Ascending aorta (tissue), 2 donors: ENCODE measurements at regions not wholly inside any gene's neighbourhood (a gene's known extent, or its start where the extent isn't known, plus 50 kb on each side); places are given as distances from the start of the nearest gene placed in this dataset.

ENCODE experiments used
- DNase-seq, 2 donors: peaks; one replicate each; pipeline ENCODE4 v3.0.0-alpha.2; 2019; ENCODE audit warnings: low spot score in 2 of 2
- H3K27ac ChIP-seq, 2 donors: fragments of 200-600 bp; sonication (generic); one replicate each; pipeline ENCODE4 v1.5.1; 2016 to 2017; ENCODE audit warnings: mild to moderate bottlenecking in 1 of 2
- H3K27me3 ChIP-seq: fragments of 200-600 bp; sonication (generic); one replicate; pipeline ENCODE4 v1.5.1; 2017
- H3K36me3 ChIP-seq, 2 donors: fragments of 200-600 bp; sonication (generic); one replicate each; pipeline ENCODE4 v1.5.1; 2016
- H3K4me1 ChIP-seq, 2 donors: fragments of 200-600 bp; sonication (generic); one replicate each; pipeline ENCODE4 v1.5.1; 2016 to 2017; ENCODE audit warnings: mild to moderate bottlenecking in 1 of 2
- H3K4me3 ChIP-seq, 2 donors: fragments of 200-600 bp; sonication (generic); one replicate each; pipeline ENCODE4 v1.5.1; 2016 to 2017; ENCODE audit warnings: mild to moderate bottlenecking in 1 of 2
- H3K9me3 ChIP-seq, 2 donors: fragments of 200-600 bp; sonication (generic); one replicate each; pipeline ENCODE4 v1.5.1; 2016
- CTCF ChIP-seq, 3 experiments: fragments of 200-600 bp in 2 of 3; fragments of 450-650 bp in 1 of 3; sonication (generic) in 2 of 3; IDR thresholded peaks; one replicate each; pipeline ENCODE4 v1.5.1; 2016 to 2019; ENCODE audit warnings: antibody characterized with exemption in 3 of 3, mild to moderate bottlenecking in 1 of 3, moderate library complexity in 1 of 3
- intact Hi-C: fragments of 100-400 bp; cut with DNase I; formaldehyde crosslinking; loops from one replicate; pipeline ENCODE4 v1.15.1; 2023

GRCh38 chr10:81026591-81026990 lies 488.9 kb downstream of the SH2D4B start:
- Histone ChIP-seq H3K36me3 (no peaks in the 10 kb centered on the region), H3K4me1 (no peaks in the 10 kb centered on the region), H3K27ac (no peak overlapping the region), H3K27me3 (no peaks in the 10 kb centered on the region), H3K4me3 (no peak overlapping the region), H3K9me3 (no peaks in the 10 kb centered on the region)
- intact Hi-C loops = no loop called here
- no peak for DNase-seq
- no peak for TF ChIP-seq CTCF (IDR thresholded peaks at IDR 0.05)

GRCh38 chr10:81027223-81027622 lies 489.5 kb downstream of the SH2D4B start:
- intact Hi-C loops = no loop called here

GRCh38 chr10:81027706-81028105 lies 490.0 kb downstream of the SH2D4B start:
- no peaks in the 10 kb centered on the region for H3K36me3 ChIP-seq
- DNase-seq = no peak
- H3K4me3 ChIP-seq = no peak overlapping the region
- TF ChIP-seq CTCF (IDR thresholded peaks at IDR 0.05) = no peak
- H3K27ac ChIP-seq = no peak overlapping the region
- no peaks in the 10 kb centered on the region for H3K27me3 ChIP-seq
- intact Hi-C loops = no loop called here
- no peaks in the 10 kb centered on the region for H3K4me1 ChIP-seq
- H3K9me3 ChIP-seq = no peaks in the 10 kb centered on the region

More at GRCh38 chr10:81027223-81027622, 489.5 kb downstream of the SH2D4B start:
- Histone ChIP-seq H3K36me3 (no peaks in the 10 kb centered on the region), H3K27me3 (no peaks in the 10 kb centered on the region), H3K4me1 (no peaks in the 10 kb centered on the region), H3K4me3 (no peak overlapping the region), H3K27ac (no peak overlapping the region), H3K9me3 (no peaks in the 10 kb centered on the region)
- TF ChIP-seq CTCF (IDR thresholded peaks at IDR 0.05) = no peak
- DNase-seq = no peak

GRCh38 chr10:81031774-81032173 lies 494.1 kb downstream of the SH2D4B start:
- H3K27ac ChIP-seq = no peak overlapping the region
- DNase-seq = no peak
- H3K4me1 ChIP-seq = no peaks in the 10 kb centered on the region
- intact Hi-C loops = no loop called here
- no peaks in the 10 kb centered on the region for H3K9me3 ChIP-seq
- no peak overlapping the region for H3K4me3 ChIP-seq
- no peak for TF ChIP-seq CTCF (IDR thresholded peaks at IDR 0.05)
- no peaks in the 10 kb centered on the region for H3K36me3 ChIP-seq
- no peaks in the 10 kb centered on the region for H3K27me3 ChIP-seq

- H3K27ac ChIP-seq = no peak overlapping the region
- intact Hi-C loops = no loop called here
- no peaks in the 10 kb centered on the region for H3K27me3 ChIP-seq
These were observed 496.7 kb downstream of the SH2D4B start for GRCh38 chr10:81034383-81034782.

More at GRCh38 chr10:81034383-81034782, 496.7 kb downstream of the SH2D4B start:
- Histone ChIP-seq H3K36me3 (no peaks in the 10 kb centered on the region), H3K4me1 (no peaks in the 10 kb centered on the region), H3K4me3 (no peak overlapping the region), H3K9me3 (no peaks in the 10 kb centered on the region)
- DNase-seq = no peak
- no peak for TF ChIP-seq CTCF (IDR thresholded peaks at IDR 0.05)
